ENCODE measurements at regions not wholly inside any gene's neighbourhood (a gene's known extent, or its start where the extent isn't known, plus 50 kb on each side); places are given as distances from the start of the nearest gene placed in this dataset.
"Not testable (repeated sequence)": the region's sequence is repeated elsewhere in the genome, so short reads cannot be mapped to it uniquely, and the experiment has no call there.

DNA sequence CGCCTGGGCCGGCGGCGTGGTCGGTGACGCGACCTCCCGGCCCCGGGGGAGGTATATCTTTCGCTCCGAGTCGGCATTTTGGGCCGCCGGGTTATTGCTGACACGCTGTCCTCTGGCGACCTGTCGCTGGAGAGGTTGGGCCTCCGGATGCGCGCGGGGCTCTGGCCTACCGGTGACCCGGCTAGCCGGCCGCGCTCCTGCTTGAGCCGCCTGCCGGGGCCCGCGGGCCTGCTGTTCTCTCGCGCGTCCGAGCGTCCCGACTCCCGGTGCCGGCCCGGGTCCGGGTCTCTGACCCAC, 2315.5 kb upstream of the TPTE start:
- not testable (repeated sequence) for TF ChIP-seq POLR2A, EP300 (IDR thresholded peaks at IDR 0.05)
- TF ChIP-seq, protein P1, sequence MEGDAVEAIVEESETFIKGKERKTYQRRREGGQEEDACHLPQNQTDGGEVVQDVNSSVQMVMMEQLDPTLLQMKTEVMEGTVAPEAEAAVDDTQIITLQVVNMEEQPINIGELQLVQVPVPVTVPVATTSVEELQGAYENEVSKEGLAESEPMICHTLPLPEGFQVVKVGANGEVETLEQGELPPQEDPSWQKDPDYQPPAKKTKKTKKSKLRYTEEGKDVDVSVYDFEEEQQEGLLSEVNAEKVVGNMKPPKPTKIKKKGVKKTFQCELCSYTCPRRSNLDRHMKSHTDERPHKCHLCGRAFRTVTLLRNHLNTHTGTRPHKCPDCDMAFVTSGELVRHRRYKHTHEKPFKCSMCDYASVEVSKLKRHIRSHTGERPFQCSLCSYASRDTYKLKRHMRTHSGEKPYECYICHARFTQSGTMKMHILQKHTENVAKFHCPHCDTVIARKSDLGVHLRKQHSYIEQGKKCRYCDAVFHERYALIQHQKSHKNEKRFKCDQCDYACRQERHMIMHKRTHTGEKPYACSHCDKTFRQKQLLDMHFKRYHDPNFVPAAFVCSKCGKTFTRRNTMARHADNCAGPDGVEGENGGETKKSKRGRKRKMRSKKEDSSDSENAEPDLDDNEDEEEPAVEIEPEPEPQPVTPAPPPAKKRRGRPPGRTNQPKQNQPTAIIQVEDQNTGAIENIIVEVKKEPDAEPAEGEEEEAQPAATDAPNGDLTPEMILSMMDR (IDR thresholded peaks at IDR 0.05): not testable (repeated sequence)
